ENCODE measurements at regions not wholly inside any gene's neighbourhood (a gene's known extent, or its start where the extent isn't known, plus 50 kb on each side); places are given as distances from the start of the nearest gene placed in this dataset.
A peak's percentile ranks its signal among the peaks of the same experiment; 100 is the strongest.

DNA sequence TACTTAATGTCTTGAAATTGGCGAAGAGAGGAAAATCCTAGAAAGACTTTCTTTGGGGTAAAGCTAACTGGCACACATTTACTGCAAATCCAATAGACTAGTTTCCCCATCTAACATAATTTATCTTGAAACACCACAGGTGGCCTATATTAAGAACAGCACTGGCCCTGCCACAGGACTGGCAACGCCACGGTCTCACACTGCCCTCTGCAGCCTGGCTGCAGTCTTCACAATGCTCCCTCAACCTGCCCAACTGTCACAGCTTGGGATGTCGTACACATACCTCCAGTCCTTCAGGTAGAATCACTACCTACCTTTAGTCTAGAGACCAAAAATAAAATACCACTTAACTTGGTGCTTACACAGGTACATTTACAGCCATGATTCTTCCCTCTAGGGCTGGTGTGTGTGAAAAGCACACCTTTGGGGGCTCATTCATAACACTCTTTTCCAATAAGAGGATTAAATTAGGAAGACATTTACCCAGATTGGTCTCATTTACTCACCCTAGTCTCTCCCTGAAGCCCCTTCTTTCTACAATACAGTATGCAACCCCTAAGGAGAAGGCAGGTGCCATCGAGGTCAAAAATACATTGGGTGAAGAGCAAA is 222.2 kb downstream of the C1D start:
- Histone ChIP-seq H3K27me3 (no peaks in the 10 kb centered on the region), H4K20me1 (no peaks in the 10 kb centered on the region), H3K9me3 (replicated peaks in 1 of 11) (no peaks in the 10 kb centered on the region), H3K4me3 (no peak overlapping the region), H3K9ac (no peak overlapping the region), H3K4me1 (peaks cover 5 to 17% (median 12%) of the 10 kb centered on the region in 10 experiments; a peak in 16 of 20 replicates), H3K36me3 (no peaks in the 10 kb centered on the region), H3K27ac (no peak overlapping the region), H3K4me2 (no peak overlapping the region)
- TF ChIP-seq Cebpa-rat (IDR thresholded peaks at IDR 0.05): no peak

DNA sequence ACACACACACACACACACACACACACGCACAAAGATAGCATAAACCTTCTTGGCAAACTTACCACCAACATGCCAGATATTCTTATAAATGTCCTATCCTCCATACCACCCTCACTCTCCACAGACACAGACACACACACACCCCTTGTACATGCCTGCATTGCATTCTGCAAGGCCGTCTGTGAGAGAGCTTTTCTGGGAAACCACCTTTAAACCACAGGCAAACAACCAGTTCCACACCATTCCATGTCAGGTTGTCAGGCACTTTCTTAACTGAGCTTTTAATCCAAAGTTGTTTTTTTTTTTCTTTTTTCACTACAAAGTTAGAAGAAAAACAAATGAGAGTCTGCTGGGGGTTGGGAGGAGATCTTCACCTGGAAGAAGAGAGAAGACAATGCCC is 221.1 kb downstream of the C1D start:
- TF ChIP-seq Cebpa-rat (IDR thresholded peaks at IDR 0.05): no peak
- Histone ChIP-seq H3K27ac (no peak overlapping the region), H4K20me1 (no peaks in the 10 kb centered on the region), H3K4me3 (no peak overlapping the region), H3K9me3 (replicated peaks in 1 of 11) (no peaks in the 10 kb centered on the region), H3K9ac (no peak overlapping the region), H3K36me3 (no peaks in the 10 kb centered on the region), H3K27me3 (no peaks in the 10 kb centered on the region), H3K4me2 (no peak overlapping the region), H3K4me1 (peaks cover 4 to 11% (median 8%) of the 10 kb centered on the region in 10 experiments; a peak in 16 of 20 replicates)

DNA sequence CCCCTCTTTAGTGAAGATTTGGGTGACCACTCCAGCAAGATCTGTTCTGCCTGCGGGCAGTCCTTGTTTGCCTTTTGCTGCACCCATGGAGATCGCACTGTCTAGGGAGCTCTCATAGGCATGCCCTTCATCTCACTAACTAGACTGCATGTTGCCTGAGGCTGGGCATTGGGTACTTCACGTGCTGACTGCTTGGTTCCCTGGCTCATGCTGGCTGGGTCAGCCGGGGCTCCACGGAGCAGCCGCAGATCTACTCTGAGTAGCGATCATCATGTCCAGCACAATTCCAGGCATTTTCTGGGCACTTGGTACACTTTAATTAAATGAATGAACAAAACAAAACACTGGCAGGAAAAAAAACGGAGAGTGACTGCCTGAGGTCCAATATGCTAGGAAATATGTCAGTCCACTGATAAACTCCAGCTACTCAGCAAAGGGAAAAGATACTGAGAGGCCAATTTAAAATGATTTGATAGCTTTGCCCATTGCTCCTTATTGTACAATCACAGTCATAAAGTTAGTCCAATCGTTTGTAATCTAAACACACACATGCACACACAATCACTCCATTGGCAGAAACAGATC is 220.3 kb downstream of the C1D start:
- Histone ChIP-seq H3K4me1 (peaks cover 0 to 7% (median 2%) of the 10 kb centered on the region in 10 experiments; a peak in 9 of 20 replicates), H3K9me3 (replicated peaks in 1 of 11) (no peaks in the 10 kb centered on the region), H3K36me3 (no peaks in the 10 kb centered on the region)

DNA sequence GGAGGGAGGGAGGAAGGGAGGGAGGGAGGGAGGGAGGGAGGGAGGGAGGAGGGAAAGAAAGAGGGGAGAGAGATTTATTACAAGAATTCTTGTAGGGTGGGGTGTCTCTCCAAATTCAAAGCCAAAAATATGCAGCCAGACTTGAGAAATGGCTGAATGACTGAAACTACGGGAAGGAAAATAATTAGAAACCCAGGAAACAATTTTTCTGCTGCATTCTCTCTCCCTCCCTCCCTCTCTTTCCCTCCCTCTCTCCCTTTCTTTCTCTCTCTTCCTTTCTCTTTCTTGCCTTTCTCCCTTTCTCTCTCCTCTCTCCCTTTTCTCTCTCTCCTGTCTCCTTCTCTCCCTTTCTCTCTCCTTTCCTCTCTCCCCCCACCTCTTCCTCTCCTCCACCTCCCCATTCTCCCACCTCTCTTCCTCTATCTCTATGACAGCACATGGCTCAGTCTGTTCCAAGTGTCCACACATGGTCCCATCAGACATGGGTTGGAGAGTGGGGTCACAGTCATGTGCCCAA is 218.7 kb downstream of the C1D start:
- H3K9ac ChIP-seq: no peak overlapping the region
- no peaks in the 10 kb centered on the region for H3K27me3 ChIP-seq
- no peak overlapping the region for H3K27ac ChIP-seq
- H3K9me3 ChIP-seq (replicated peaks in 1 of 11): no peaks in the 10 kb centered on the region
- H3K4me3 ChIP-seq: no peak overlapping the region
- peaks cover 0 to 7% (median 0%) of the 10 kb centered on the region in 10 experiments; a peak in 3 of 20 replicates for H3K4me1 ChIP-seq
- no peak for TF ChIP-seq Cebpa-rat (IDR thresholded peaks at IDR 0.05)
- H3K36me3 ChIP-seq: no peaks in the 10 kb centered on the region
- no peaks in the 10 kb centered on the region for H4K20me1 ChIP-seq
- no peak overlapping the region for H3K4me2 ChIP-seq

More for the DNA sequence above, 220.3 kb downstream of the C1D start:
- no peak overlapping the region for H3K27ac ChIP-seq
- no peaks in the 10 kb centered on the region for H3K27me3 ChIP-seq
- no peaks in the 10 kb centered on the region for H4K20me1 ChIP-seq
- no peak overlapping the region for H3K4me2 ChIP-seq
- no peak overlapping the region for H3K9ac ChIP-seq
- TF ChIP-seq Cebpa-rat (IDR thresholded peaks at IDR 0.05): no peak
- H3K4me3 ChIP-seq: no peak overlapping the region

DNA sequence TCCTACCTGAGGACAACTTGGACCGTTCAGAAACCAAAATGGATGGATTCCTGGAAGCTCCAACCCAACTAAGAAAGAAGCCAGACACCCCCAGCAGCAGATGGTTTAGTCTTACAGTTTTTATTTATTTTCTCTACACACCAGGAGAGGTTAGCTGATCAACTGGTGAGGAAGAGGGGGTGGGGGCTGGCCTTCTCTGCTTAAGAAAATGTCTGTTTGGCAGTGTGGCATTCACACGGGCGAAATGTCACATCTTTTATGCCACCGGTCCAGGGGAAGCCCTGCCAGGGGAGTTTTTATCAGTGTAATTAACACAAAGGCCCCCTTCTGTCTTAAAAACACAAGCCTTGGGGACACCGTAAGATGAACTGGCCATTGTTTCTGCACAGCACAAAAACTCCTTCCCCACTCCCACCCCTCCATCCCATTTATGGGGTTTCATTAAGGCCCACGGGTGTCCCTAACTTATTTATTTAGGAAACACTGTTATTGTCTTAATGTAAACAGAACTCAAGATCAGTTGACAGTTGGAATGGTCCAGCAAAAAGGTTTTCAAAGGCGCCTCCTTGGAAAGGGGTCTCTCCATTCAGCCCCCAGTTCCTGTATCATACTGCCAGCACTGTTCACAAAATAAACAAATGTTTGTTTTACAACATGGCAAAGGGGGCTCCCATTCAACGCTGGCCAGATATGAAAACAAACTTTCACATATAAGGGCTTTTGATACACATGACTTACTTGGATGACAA is 217.0 kb downstream of the C1D start:
- Histone ChIP-seq H3K27me3 (no peaks in the 10 kb centered on the region), H4K20me1 (no peaks in the 10 kb centered on the region), H3K4me3 (no peak overlapping the region), H3K36me3 (no peaks in the 10 kb centered on the region), H3K4me1 (no peaks in the 10 kb centered on the region; a peak in 1 of 20 replicates), H3K27ac (no peak overlapping the region), H3K9ac (no peak overlapping the region), H3K4me2 (no peak overlapping the region; a peak in 1 of 22 replicates), H3K9me3 (replicated peaks in 1 of 11) (no peaks in the 10 kb centered on the region)
- TF ChIP-seq Cebpa-rat (IDR thresholded peaks at IDR 0.05): no peak

DNA sequence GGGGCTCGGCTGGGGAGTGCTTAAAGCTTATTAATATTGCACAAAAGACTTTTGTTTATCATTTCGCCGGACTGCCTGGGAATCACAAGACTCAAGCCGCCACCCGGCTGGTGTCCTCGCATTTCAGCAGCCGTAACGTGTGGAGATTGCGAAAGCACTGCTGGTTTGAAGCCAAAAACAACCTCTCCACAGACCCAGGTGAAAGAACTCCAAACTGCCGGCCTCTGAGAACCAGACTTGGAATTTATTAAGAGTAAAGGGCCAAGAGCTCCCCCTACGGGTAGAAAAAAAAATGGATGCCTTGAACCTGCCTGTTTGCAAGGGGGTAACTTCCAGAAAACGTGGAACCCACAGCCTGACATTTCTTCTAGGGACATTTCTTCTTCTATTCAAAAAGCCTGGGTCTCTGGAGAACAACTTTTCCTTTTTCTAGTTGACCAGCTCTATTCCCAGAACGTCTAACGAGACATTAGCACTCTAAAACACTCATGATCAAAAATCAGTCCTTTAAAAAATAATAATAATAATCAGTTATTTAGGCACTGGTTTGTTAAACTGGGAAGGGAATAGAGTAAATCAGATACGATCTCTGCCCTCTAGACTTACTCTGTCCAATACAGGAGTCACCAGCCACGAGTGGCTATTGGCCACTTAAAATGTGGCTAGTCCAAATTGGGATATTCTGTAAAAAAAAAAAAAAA is 216.3 kb downstream of the C1D start:
- H3K27ac ChIP-seq: no peak overlapping the region
- H3K9me3 ChIP-seq (replicated peaks in 1 of 11): no peaks in the 10 kb centered on the region
- H3K4me3 ChIP-seq: no peak overlapping the region
- no peaks in the 10 kb centered on the region; a peak in 1 of 20 replicates for H3K4me1 ChIP-seq
- no peak overlapping the region for H3K9ac ChIP-seq
- H3K27me3 ChIP-seq: no peaks in the 10 kb centered on the region
- H3K36me3 ChIP-seq: no peaks in the 10 kb centered on the region
- peak in 1 of 11 experiments; percentile 52; a peak in 1 of 22 replicates for TF ChIP-seq Cebpa-rat (IDR thresholded peaks at IDR 0.05)
- no peak overlapping the region; a peak in 1 of 22 replicates for H3K4me2 ChIP-seq
- H4K20me1 ChIP-seq: no peaks in the 10 kb centered on the region

DNA sequence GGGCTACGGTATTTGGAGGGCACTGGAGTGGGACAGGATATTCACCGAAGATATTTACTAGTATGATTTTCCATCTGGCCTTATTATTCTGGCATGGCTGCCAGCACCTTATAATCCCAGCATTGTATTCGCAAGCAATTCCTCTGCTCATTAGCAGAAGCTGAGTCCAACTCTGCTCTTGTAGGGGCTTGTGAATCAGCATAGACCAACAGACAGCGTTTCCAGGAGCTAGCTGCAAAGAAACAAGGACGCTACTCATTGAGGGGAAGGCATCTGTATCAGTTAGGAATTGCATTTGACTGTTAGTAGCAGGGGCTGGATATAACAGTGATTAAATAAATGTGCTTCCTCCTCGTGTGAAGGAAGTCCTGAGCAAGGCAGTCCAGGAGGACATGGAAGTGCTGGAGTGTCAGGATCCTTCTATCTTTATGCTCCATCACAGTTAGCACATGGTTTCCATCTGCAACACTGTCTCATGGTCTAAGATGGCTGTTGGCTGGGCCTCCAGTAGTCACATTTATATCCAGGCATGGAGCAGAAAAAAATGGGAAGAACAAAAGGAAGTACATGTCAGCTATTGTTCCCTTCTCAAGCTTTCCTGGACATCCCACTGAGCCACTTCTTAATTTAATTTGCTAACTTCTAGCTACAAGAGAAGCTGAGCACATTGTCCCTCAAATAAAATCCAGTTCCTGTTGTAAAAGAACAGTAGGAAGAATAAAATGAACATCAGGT is 214.1 kb downstream of the C1D start:
- no peaks in the 10 kb centered on the region for H4K20me1 ChIP-seq

DNA sequence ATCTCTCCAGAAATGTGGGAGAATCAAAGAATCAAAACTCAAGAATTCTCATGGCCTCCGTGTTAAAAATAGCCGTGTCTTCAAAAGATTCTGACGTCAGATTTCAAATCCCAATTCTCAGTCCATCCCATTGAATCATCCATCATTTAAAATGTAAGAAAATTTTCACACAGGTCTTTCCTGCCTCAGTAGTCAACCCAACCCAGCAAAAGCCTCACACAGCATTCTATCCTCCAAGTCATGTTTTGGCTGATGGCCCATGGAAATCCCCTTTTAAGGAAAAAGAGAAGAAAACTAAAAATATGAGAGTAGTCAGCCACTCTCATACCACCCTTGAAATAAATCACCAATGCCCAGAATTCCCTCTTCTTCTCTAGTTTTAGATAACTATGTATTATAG is 211.8 kb downstream of the C1D start:
- no peak overlapping the region for H3K27ac ChIP-seq
- H3K9ac ChIP-seq: no peak overlapping the region
- H3K27me3 ChIP-seq: no peaks in the 10 kb centered on the region
- TF ChIP-seq Cebpa-rat (IDR thresholded peaks at IDR 0.05): no peak
- no peaks in the 10 kb centered on the region for H3K9me3 ChIP-seq (replicated peaks in 1 of 11)
- no peaks in the 10 kb centered on the region for H3K36me3 ChIP-seq
- no peak overlapping the region for H3K4me3 ChIP-seq
- no peak overlapping the region for H3K4me2 ChIP-seq
- no peaks in the 10 kb centered on the region for H3K4me1 ChIP-seq
- no peaks in the 10 kb centered on the region for H4K20me1 ChIP-seq

More for the DNA sequence above, 214.1 kb downstream of the C1D start:
- H3K27ac ChIP-seq: no peak overlapping the region
- no peaks in the 10 kb centered on the region for H3K27me3 ChIP-seq
- no peak for TF ChIP-seq Cebpa-rat (IDR thresholded peaks at IDR 0.05)
- H3K4me2 ChIP-seq: no peak overlapping the region
- no peaks in the 10 kb centered on the region for H3K36me3 ChIP-seq
- no peak overlapping the region for H3K4me3 ChIP-seq
- no peaks in the 10 kb centered on the region for H3K9me3 ChIP-seq (replicated peaks in 1 of 11)
- no peaks in the 10 kb centered on the region; a peak in 1 of 20 replicates for H3K4me1 ChIP-seq
- no peak overlapping the region for H3K9ac ChIP-seq
